NB4 (cell line): ENCODE measurements at regions not wholly inside any gene's neighbourhood (a gene's known extent, or its start where the extent isn't known, plus 50 kb on each side); places are given as distances from the start of the nearest gene placed in this dataset.
A peak's percentile ranks its signal among the peaks of the same experiment; 100 is the strongest.

ENCODE experiments used
- DNase-seq: peaks from one replicate; pipeline ENCODE4 v3.0.0; 2010; ENCODE audit warnings: low read depth
- H3K4me3 ChIP-seq: one replicate; pipeline ENCODE4 v1.5.1; 2011; ENCODE audit warnings: mild to moderate bottlenecking, low read depth, low read length, moderate library complexity
- CTCF ChIP-seq: IDR thresholded peaks from one replicate; pipeline ENCODE4 v1.5.1; 2012; ENCODE audit warnings: low read depth, low read length
- MYC ChIP-seq: IDR thresholded peaks from 2 replicates; pipeline ENCODE4 v1.6.1; 2011; ENCODE audit warnings: low read depth, low read length
- POLR2A ChIP-seq: IDR thresholded peaks from 2 replicates; pipeline ENCODE4 v1.6.1; 2011; ENCODE audit warnings: mild to moderate bottlenecking; ENCODE audit not compliant: insufficient read length; ENCODE audit errors: extremely low read depth
- TF ChIP-seq, protein P1 (sequence below): IDR thresholded peaks from 2 replicates; pipeline ENCODE4 v1.6.1; 2011; ENCODE audit warnings: low read depth, low read length

DNA sequence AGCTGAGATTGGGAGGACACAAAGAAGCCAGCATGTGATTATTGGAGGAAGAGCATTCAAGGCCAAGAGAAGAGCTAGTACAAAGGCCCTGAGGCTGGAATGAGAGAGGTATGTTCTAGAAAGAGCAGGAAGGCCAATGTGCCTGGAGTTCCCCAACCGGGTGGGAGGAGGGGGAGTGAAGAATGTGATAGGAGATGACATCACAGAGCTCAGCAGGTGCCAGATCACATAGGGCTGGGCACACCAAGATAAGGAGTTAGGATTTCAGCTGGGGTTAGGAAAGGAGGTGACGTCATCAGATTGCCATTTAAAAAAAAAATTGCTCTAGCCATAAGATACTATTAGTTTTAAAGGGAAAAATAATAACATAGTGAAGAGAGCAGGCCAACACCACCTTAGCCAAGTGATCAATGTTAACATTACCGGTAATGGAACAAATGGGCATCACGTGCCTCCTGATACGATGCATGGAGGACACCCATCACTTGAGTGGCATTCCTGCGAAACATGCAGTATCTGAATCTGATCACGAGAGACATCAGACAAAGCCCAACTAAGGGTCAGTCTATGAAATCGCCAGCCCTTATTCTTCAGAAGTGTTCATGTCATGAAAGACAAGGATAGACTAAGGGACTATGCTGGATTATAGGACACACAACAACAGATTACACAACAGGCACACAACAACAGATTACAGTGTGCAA is 344.3 kb downstream of the BCOR start:
- DNase-seq, result peak; percentile 52
- no peak overlapping the region for H3K4me3 ChIP-seq
- TF ChIP-seq POLR2A (no peak), CTCF (no peak), MYC (0 out of 2 replicates have a peak, but pooled peaks have one; percentile 17)

DNA sequence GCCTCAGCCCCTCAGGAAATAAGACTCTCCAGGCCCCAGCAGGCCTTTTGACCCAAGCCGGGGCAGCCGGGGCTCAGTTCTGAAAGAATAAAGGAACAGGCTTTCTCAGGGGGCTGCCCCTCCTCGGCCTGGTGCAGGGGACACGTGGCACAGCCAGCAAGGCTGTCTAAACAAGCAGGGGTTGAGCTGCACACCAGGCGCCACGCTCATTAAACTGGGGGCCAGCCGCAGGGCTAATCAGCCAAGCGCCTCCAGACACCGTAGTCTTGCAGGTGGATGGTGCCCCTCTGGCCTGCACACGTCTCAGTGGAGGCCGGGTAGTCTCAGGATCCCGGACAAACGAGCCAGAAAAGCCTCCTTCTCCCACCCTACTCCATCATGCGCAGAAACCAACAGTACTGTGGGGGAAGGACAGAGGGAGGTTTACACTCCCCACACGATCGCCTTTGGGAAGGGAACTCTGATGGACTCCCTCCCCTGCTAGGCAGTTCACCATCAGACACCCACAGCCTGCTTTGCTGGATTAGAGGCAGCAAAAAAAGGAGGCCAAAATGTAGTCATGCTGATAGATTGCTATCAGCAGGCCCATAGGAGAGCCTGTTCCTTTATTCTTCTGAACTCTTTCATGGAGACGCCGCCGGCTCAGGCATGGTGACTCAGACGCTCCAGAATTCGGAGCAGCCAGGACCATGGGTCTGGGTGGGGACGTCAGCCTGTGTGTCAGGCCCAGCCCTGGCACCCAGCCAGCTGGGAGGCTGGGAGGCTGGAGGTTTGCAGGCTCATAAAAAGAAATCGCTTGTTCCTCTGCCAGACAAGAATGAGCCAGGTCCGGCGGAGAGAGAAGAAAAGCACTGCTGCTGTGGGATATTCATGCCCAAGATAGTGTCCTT is 342.4 kb downstream of the BCOR start:
- H3K4me3 ChIP-seq, result no peak overlapping the region
- no peak for TF ChIP-seq POLR2A
- TF ChIP-seq CTCF, result no peak
- TF ChIP-seq, protein P1, sequence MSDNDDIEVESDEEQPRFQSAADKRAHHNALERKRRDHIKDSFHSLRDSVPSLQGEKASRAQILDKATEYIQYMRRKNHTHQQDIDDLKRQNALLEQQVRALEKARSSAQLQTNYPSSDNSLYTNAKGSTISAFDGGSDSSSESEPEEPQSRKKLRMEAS, result no peak
- no peak for TF ChIP-seq MYC
- DNase-seq, result no peak

DNA sequence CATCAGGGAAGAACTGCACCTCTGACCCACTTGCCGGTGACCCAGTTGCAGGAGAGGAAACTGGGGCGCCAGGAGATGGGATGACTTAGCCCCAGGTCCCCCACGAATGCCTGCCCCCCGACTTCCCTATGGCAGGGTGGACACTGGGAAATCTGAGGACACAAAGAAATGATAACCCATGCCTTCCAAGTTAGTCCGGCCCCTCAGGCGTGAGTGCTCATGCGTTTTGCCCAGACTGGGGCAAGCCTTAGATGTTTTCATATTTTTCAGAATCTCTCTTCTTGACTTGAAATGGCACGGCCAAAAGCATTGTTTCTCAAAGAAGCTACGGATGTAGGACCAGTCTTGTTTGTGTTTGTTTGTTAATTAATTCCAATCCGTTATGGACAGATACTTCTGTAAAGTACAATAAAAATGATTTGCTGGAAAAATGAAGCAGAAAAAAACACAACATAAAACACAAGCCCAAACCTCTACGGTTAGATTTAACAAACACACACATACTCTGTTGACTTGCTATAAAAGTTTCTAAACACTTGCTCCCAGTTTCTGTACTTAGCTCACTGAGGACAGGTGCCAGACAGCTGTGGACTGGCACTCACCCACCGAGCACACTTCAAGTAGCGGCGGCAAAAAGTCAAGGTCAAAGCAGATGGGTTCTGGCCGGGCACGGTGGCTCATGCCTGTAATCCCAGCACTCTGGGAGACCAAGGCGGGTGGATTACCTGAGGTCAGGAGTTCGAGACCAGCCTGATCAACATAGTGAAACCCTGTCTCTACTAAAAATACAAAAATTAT is 341.5 kb downstream of the BCOR start:
- no peak for DNase-seq
- TF ChIP-seq MYC (no peak), POLR2A (no peak), CTCF (no peak)
- TF ChIP-seq, protein P1, result no peak
- no peak overlapping the region for H3K4me3 ChIP-seq

GRCh38 chrX:39757971-39758370 is 339.8 kb downstream of the BCOR start:
- no peak overlapping the region for H3K4me3 ChIP-seq
- no peak for DNase-seq
- TF ChIP-seq MYC (no peak), CTCF (no peak), POLR2A (no peak)
- TF ChIP-seq, protein P1, result no peak

GRCh38 chrX:39758791-39759525 is 338.8 kb downstream of the BCOR start:
- H3K4me3 ChIP-seq, result no peak overlapping the region
- TF ChIP-seq, protein P1, result no peak
- TF ChIP-seq CTCF, result no peak
- no peak for TF ChIP-seq MYC
- no peak for TF ChIP-seq POLR2A
- no peak for DNase-seq
